ENCODE measurements at regions not wholly inside any gene's neighbourhood (a gene's known extent, or its start where the extent isn't known, plus 50 kb on each side); places are given as distances from the start of the nearest gene placed in this dataset.
"Not testable (repeated sequence)": the region's sequence is repeated elsewhere in the genome, so short reads cannot be mapped to it uniquely, and the experiment has no call there.

GRCh38 chr7:81110673-81111072 is 191.8 kb upstream of the SEMA3C start:
- DNase-seq, result no peak

GRCh38 chr7:81098213-81098612 is 179.4 kb upstream of the SEMA3C start:
- no peak for DNase-seq

DNA sequence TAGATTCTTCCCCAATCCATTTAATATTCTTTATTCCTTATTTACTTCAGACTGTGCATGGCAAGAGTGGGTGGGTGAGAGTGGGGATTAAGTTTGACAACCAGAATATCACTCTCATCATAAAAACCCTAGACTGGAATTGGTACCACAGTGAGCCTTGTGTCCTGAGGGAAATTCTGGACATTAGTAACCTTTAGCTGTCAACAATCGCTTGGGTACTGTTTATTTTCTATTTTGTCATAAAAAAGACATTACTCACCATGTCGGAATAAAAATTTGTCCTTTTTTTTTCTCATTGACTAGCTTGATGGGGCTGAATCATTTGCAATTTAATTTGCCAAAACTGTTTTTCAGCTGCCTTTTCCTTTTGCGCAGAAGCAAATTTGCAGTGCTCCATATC is 176.1 kb upstream of the SEMA3C start:
- DNase-seq, result no peak

DNA sequence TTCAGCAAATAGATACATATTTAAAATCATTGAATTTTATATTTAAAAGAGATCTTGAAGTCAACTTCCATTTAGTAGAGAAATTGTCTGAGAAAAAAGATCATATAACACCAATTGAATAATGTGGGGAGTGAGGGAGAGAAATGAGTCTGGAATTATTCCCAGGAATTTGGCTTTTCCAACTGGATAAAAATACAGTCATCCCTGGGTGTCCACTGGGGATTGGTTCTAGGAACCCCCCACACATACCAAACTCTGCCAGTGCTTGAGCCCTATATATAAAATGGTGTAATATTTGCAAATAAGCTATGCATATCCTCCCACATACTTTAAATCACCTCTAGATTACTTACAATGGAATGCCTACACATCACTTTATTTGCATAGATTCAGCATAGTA is 162.8 kb upstream of the SEMA3C start:
- no peak for DNase-seq

GRCh38 chr7:81080553-81080952 is 161.7 kb upstream of the SEMA3C start:
- no peak for DNase-seq

- DNase-seq, result no peak
Measured at GRCh38 chr7:81079746-81080145, 160.9 kb upstream of the SEMA3C start.

GRCh38 chr7:81075150-81075549 is 156.3 kb upstream of the SEMA3C start:
- no peak for DNase-seq

- no peak for DNase-seq
Measured at GRCh38 chr7:81074406-81074805, 155.6 kb upstream of the SEMA3C start.

DNA sequence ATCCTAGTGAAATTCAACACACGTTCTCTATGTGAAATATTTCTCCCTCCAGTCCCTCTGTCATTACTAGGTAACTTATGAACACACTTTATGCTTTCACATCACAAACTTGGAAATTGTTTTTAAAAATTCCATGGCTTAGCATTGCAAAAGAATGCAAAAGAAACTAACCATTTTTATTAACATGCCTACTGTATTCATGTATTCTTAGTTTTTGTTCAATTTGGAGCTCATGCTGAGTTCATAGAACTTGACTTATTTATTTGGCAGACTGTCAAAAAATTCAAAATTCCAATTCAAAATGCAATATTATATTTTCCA is 155.0 kb upstream of the SEMA3C start:
- no peak for DNase-seq

DNA sequence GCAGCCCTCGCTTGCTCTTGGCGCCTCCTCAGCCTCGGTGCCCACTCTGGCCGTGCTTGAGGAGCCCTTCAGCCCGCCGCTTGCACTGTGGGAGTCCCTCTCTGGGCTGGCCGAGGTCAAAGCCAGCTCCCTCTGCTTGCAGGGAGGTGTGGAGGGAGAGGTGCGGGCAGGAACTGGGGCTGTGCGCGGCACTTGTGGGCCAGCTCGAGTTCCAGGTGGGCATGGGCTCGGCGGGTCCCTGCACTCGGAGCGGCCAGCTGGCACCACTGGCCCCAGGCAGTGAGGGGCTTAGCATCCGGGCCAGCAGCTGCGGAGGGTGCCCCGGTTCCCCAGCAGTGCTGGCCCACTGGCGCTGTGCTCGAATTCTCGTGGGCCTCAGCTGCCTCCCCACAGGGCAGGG is 152.1 kb upstream of the SEMA3C start:
- no peak for DNase-seq

- DNase-seq, result no peak
Measured at GRCh38 chr7:81066797-81067196, 147.9 kb upstream of the SEMA3C start.

DNA sequence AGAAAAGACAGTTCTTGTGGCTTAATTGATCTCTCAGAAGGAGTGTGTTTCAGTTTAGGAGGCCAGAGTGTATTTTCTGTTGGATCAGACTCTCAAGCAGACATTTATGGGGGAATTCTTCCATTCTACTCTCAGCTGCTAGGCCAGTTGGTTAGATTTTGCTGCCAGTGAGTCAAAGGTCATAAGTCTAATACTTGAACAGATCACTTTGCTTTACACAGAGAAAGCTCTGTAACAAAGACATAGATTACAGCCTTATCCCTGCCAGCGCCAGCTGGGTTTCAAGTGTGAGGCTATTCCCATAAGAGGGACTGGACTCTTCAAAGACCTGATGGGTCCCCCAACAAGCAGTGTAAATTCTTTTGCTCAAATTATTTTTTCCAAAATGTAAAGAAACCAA is 145.6 kb upstream of the SEMA3C start:
- no peak for DNase-seq

- no peak for DNase-seq
Measured at GRCh38 chr7:81062755-81063154, 143.9 kb upstream of the SEMA3C start.

- DNase-seq, result not testable (repeated sequence)
Measured at GRCh38 chr7:81057469-81057868, 138.6 kb upstream of the SEMA3C start.

DNA sequence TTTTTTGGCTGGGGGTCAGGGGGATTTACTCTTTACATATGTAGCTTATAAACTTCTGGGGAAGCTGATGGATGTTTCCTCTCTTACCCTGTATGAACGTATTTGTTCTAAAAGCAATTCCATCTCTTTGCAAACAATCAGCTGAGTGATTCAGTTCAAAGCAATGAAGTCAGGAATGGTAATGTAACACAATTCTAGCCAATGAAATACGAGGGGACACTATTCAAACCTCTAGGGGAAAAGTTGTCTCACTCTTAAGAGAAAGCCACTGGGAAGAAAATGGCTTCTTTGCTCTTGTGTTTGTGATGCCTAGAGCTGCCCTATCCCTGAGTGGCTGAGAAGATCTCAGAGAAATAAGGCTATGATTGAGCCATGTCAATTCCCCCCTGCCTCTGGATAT is 134.8 kb upstream of the SEMA3C start:
- no peak for DNase-seq

DNA sequence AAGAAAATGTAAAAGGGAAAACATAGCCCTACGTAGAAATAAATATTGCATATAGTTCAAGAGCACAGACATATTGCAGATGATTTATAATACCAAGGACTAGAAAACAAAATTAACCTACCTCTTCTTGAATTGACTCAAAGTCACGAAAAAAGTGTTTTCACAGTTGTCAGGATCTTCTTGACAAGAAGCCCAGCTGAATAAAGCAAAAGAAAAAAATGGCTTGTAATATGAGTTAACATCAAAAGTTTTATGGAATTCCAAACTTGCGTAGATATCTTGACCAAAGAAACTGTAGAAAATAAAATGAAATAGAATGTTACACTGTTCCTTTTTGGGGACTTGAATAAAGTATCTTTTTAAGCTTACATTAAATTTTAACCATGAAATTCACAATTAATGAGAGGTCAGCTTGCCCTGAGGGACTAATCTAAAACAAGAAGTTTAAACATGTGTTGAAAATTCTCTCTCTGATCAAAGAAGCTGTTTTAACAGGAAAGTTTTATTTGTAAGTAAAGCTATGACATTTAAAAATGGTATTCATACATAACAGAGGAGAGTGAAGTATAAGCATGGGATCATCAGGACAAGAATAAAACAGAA is 133.1 kb upstream of the SEMA3C start:
- no peak for DNase-seq

DNA sequence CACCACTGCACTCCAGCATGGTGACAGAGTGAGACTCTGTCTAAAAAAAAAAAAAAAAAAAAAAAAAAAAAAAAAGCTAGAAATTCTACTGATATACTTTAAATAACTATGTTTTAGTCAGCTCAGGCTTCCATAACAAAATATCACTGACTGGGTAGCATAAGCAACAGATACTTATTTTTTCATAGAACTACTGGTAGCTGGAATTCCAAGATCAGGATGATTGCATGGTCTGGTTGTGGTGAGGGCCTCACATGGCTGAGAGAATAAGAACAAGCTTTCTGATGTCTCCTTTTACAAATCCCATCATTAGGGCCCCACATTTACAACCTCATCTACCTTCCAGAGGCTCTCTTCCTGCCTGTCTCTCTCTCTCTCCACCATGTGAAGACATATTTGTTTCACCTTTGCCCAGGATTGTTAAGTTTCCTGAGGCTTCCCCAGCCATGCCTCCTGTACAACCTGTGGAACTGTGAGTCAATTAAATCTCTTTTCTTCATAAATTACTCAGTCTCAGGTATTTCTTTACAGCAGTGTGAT is 126.7 kb upstream of the SEMA3C start:
- DNase-seq, result no peak

- DNase-seq, result not testable (repeated sequence)
Measured at GRCh38 chr7:81042646-81043045, 123.8 kb upstream of the SEMA3C start.

DNA sequence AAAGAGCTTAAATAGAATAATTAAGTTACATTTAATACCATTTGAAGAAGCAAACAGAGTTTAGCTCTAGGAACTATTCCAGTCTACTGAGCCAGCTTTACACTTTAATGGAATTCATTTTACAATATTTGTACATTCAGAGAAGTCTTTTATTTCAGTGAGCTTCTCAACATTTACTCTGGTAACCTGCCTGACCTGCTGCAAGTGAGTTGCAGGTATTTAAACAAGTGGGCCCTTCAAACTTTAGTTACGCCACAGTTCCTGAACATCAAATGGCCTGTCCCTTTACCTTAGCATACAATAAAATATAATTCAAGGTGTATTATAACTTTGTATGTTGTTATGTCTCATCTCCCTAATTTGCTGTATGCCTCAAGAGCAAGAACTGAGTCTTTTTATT is 121.6 kb upstream of the SEMA3C start:
- DNase-seq, result no peak

DNA sequence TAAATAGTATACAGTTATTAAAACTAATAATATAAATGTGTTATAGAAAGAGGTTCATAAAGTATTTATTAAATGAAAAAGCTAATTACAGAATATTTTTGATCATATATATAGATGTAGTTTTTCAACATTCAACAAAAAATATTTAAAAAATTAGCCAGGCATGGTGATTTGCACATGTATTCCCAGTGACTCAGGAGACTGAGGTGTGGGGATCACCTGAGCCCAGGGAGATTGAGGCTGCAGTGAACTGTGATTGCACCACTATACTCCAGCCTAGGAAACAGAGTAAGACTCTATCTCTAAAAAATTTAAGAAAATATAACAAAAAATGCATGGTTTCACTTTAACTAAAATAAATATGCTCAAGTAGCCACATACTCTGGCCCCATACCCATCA is 118.0 kb upstream of the SEMA3C start:
- DNase-seq, result no peak

- DNase-seq, result no peak
Measured at GRCh38 chr7:81036057-81036456, 117.2 kb upstream of the SEMA3C start.

- no peak for DNase-seq
Measured at GRCh38 chr7:81031996-81032395, 113.1 kb upstream of the SEMA3C start.

DNA sequence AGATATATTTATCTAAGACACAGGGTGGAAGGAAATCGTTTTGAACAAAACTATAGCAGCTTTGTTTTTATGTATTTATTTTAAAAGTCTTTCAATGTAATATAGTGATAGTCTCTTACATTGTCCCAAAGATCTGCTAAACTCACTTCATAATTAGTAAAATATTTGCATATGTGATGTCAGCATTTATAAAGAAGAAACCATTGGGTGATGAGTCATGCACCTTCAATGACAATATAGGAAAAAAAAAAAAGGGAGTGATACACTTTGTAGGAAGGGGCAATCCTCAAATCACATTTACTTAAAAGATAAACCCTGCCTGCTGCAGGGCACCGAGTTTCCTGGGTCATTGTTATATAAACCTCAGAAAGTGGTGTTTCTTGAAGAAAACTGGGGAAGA is 112.4 kb upstream of the SEMA3C start:
- no peak for DNase-seq

DNA sequence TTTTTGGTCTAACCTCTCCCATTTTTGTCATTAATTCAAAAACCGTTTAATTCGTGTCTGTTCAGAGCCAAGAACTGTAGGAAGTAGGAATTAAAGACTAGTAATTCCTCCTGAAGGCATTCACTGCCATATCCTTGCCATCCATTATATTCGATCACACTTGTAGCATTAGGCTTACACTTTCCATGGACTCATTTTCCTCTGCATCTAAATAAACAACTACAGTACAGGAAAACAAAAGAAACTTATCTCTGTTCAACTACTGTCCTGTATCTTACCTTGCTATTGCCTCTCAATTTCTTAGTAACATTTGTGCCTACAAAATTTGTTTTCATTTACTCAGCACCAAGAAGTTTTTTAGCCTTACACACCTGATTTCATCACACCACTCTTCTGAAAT is 111.6 kb upstream of the SEMA3C start:
- DNase-seq, result no peak

DNA sequence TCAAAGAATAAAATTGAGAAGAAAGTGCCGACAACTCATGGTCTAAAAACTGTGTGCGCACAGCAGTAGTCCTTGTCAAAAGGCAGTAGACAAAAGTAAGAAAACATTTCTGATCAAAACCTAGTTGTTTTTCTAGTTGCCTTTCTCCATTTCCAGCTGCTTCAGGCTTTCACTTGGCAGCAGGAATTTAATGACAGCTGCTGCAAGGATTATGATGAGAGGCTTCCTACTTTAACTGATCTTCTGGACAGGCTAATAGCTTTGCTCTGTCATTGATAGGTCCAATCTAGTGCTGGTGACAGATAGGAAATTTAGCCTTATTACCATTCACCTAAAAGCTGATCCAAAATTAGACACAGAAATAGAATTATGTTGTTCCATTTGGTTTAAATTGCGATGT is 110.7 kb upstream of the SEMA3C start:
- no peak for DNase-seq

DNA sequence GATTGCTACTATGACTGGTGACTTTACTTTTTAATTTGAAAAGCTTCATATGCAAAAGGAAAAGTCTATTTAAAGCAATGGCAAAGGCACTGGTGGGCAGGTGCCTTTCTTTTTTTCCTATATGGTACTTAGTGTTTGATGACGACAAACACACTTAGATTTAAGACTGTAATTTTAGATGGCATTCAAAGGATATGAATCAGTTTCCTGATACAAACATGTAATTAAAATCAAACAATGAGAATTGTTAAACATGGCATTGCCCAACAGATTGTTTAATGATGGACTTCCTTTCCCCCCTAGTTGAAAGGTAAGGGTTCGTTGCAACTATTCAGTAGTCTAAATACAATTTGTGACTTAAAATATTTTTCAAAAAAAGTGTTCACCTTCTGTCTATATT is 106.5 kb upstream of the SEMA3C start:
- DNase-seq, result no peak
